H1 (cell line): ENCODE measurements at regions not wholly inside any gene's neighbourhood (a gene's known extent, or its start where the extent isn't known, plus 50 kb on each side); places are given as distances from the start of the nearest gene placed in this dataset.

ENCODE experiments used
- KDM4A ChIP-seq: IDR thresholded peaks from one replicate; pipeline ENCODE4 v1.7.1; 2012; ENCODE audit warnings: low read depth, mild to moderate bottlenecking, moderate library complexity, low read length, inconsistent platforms; ENCODE audit not compliant: severe bottlenecking
- TF ChIP-seq, protein P1 (sequence below): fragments of 300-600 bp; sonication (generic); IDR thresholded peaks from 2 replicates; pipeline ENCODE4 v1.7.1; 2012; ENCODE audit warnings: low read length, moderate library complexity, mild to moderate bottlenecking, inconsistent platforms; ENCODE audit not compliant: insufficient replicate concordance

DNA sequence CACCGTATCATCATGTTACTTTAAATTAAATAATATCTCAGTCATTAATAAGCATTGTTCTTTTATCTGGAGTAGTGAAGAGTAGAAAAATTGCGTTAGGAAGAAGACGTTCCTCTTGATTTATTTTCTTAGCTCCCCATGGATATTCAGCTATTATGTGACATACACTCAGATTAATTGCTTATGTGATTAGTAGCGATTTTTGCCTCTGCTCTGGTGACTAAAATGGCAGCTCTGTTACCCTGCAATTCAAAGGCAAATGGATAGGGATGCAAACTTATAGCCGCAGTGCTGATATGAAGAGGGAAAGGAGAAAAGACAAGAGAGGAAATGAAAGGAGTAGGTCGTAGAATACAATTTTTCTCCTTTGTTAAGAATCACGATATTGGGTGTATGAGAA is 188.4 kb upstream of the MALRD1 start (continued):
- TF ChIP-seq, protein P1, sequence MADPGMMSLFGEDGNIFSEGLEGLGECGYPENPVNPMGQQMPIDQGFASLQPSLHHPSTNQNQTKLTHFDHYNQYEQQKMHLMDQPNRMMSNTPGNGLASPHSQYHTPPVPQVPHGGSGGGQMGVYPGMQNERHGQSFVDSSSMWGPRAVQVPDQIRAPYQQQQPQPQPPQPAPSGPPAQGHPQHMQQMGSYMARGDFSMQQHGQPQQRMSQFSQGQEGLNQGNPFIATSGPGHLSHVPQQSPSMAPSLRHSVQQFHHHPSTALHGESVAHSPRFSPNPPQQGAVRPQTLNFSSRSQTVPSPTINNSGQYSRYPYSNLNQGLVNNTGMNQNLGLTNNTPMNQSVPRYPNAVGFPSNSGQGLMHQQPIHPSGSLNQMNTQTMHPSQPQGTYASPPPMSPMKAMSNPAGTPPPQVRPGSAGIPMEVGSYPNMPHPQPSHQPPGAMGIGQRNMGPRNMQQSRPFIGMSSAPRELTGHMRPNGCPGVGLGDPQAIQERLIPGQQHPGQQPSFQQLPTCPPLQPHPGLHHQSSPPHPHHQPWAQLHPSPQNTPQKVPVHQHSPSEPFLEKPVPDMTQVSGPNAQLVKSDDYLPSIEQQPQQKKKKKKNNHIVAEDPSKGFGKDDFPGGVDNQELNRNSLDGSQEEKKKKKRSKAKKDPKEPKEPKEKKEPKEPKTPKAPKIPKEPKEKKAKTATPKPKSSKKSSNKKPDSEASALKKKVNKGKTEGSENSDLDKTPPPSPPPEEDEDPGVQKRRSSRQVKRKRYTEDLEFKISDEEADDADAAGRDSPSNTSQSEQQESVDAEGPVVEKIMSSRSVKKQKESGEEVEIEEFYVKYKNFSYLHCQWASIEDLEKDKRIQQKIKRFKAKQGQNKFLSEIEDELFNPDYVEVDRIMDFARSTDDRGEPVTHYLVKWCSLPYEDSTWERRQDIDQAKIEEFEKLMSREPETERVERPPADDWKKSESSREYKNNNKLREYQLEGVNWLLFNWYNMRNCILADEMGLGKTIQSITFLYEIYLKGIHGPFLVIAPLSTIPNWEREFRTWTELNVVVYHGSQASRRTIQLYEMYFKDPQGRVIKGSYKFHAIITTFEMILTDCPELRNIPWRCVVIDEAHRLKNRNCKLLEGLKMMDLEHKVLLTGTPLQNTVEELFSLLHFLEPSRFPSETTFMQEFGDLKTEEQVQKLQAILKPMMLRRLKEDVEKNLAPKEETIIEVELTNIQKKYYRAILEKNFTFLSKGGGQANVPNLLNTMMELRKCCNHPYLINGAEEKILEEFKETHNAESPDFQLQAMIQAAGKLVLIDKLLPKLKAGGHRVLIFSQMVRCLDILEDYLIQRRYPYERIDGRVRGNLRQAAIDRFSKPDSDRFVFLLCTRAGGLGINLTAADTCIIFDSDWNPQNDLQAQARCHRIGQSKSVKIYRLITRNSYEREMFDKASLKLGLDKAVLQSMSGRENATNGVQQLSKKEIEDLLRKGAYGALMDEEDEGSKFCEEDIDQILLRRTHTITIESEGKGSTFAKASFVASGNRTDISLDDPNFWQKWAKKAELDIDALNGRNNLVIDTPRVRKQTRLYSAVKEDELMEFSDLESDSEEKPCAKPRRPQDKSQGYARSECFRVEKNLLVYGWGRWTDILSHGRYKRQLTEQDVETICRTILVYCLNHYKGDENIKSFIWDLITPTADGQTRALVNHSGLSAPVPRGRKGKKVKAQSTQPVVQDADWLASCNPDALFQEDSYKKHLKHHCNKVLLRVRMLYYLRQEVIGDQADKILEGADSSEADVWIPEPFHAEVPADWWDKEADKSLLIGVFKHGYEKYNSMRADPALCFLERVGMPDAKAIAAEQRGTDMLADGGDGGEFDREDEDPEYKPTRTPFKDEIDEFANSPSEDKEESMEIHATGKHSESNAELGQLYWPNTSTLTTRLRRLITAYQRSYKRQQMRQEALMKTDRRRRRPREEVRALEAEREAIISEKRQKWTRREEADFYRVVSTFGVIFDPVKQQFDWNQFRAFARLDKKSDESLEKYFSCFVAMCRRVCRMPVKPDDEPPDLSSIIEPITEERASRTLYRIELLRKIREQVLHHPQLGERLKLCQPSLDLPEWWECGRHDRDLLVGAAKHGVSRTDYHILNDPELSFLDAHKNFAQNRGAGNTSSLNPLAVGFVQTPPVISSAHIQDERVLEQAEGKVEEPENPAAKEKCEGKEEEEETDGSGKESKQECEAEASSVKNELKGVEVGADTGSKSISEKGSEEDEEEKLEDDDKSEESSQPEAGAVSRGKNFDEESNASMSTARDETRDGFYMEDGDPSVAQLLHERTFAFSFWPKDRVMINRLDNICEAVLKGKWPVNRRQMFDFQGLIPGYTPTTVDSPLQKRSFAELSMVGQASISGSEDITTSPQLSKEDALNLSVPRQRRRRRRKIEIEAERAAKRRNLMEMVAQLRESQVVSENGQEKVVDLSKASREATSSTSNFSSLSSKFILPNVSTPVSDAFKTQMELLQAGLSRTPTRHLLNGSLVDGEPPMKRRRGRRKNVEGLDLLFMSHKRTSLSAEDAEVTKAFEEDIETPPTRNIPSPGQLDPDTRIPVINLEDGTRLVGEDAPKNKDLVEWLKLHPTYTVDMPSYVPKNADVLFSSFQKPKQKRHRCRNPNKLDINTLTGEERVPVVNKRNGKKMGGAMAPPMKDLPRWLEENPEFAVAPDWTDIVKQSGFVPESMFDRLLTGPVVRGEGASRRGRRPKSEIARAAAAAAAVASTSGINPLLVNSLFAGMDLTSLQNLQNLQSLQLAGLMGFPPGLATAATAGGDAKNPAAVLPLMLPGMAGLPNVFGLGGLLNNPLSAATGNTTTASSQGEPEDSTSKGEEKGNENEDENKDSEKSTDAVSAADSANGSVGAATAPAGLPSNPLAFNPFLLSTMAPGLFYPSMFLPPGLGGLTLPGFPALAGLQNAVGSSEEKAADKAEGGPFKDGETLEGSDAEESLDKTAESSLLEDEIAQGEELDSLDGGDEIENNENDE, result no peak
- TF ChIP-seq KDM4A, result no peak
